GM10248 (cell line): ENCODE measurements at regions not wholly inside any gene's neighbourhood (a gene's known extent, or its start where the extent isn't known, plus 50 kb on each side); places are given as distances from the start of the nearest gene placed in this dataset.
"Not testable (repeated sequence)": the region's sequence is repeated elsewhere in the genome, so short reads cannot be mapped to it uniquely, and the experiment has no call there.

ENCODE experiments used
- CTCF ChIA-PET: fragments of 300-600 bp; sonication (Branson Sonifier 250); formaldehyde crosslinking; extraction: SDS; loops from one replicate; lab custom pipeline; 2021; ENCODE audit warnings: antibody characterized with exemption; lab: Yijun Ruan, JAX
- POLR2A ChIA-PET: fragments of 350-650 bp; sonication (Branson Sonifier 250); formaldehyde crosslinking; extraction: SDS; loops from one replicate; lab custom pipeline; 2020; ENCODE audit warnings: antibody characterized with exemption; lab: Yijun Ruan, JAX
- DNase-seq: peaks from one replicate; pipeline ENCODE4 v3.0.0; 2012; ENCODE audit errors: extremely low spot score
- CTCF ChIP-seq: IDR thresholded peaks from 2 replicates; pipeline ENCODE4 v1.5.1; 2012; ENCODE audit warnings: mild to moderate bottlenecking, low read depth; ENCODE audit errors: extremely low read depth, missing control alignments, control extremely low read depth

GRCh38 chr2:211204456-211204855 lies 648.1 kb downstream of the CPS1 start:
- no peak for TF ChIP-seq CTCF
- POLR2A ChIA-PET = no interaction called here
- DNase-seq = no peak
- CTCF ChIA-PET = interaction anchor here (1.3 to 1.7 kb wide), 2 partner anchors 10 to 251 kb away, joined by 3 to 5 read pairs; no protein-coding TSS in a partner anchor

GRCh38 chr2:211204902-211205301 lies 648.5 kb downstream of the CPS1 start:
- ChIA-PET CTCF (interaction anchor here (1.7 kb wide), 1 partner anchor 10 kb away, joined by 5 read pairs; no protein-coding TSS in a partner anchor), POLR2A (no interaction called here)
- no peak for TF ChIP-seq CTCF

GRCh38 chr2:211205358-211205757 lies 649.0 kb downstream of the CPS1 start:
- POLR2A ChIA-PET = no interaction called here
- CTCF ChIA-PET = interaction anchor here (1.7 kb wide), 1 partner anchor 9 kb away, joined by 5 read pairs; no protein-coding TSS in a partner anchor
- no peak for TF ChIP-seq CTCF
- DNase-seq = no peak

More at GRCh38 chr2:211204902-211205301, 648.5 kb downstream of the CPS1 start:
- no peak for DNase-seq

GRCh38 chr2:211205836-211206235 lies 649.4 kb downstream of the CPS1 start:
- ChIA-PET CTCF (no interaction called here), POLR2A (no interaction called here)
- TF ChIP-seq CTCF = no peak
- DNase-seq = no peak

- ChIA-PET POLR2A (no interaction called here), CTCF (no interaction called here)
- no peak for TF ChIP-seq CTCF
- no peak for DNase-seq
Measured at GRCh38 chr2:211216221-211216620, 659.8 kb downstream of the CPS1 start.

- POLR2A ChIA-PET, DNase-seq, CTCF ChIA-PET: not testable (repeated sequence)
Measured at GRCh38 chr2:211219548-211219947, 663.1 kb downstream of the CPS1 start.

GRCh38 chr2:211225784-211226183 lies 669.4 kb downstream of the CPS1 start:
- ChIA-PET POLR2A (no interaction called here), CTCF (no interaction called here)

More at GRCh38 chr2:211225784-211226183, 669.4 kb downstream of the CPS1 start:
- no peak for TF ChIP-seq CTCF
- no peak for DNase-seq
